ENCODE measurements at regions not wholly inside any gene's neighbourhood (a gene's known extent, or its start where the extent isn't known, plus 50 kb on each side); places are given as distances from the start of the nearest gene placed in this dataset.

- Histone ChIP-seq H3K27me3 (ENCODE audit: control insufficient read depth, insufficient read depth, low read length, poor library complexity, severe bottlenecking) (no peaks in the 10 kb centered on the region), H3K9me3 (ENCODE audit: control insufficient read depth, low read length) (no peaks in the 10 kb centered on the region), H3K4me1 (ENCODE audit: control insufficient read depth, insufficient read depth, low read length) (no peaks in the 10 kb centered on the region), H3K27ac (ENCODE audit: low read depth, low read length) (no peak overlapping the region), H3K36me3 (ENCODE audit: control insufficient read depth, insufficient read depth, low read length) (no peaks in the 10 kb centered on the region), H3K4me3 (ENCODE audit: low read length) (no peak overlapping the region), H3K9ac (ENCODE audit: extremely low read depth, low read length, poor library complexity, severe bottlenecking) (no peak overlapping the region)
- TF ChIP-seq CTCF (conservative IDR thresholded peaks at IDR 0.05): no peak
- 80 to 87% methylated on average over 1 to 5 of the region's 5 CpGs for WGBS, 2 experiments (ENCODE audit: insufficient coverage in 1 of 2, insufficient read length in 1 of 2)
- peaks cover 2% of the 10 kb centered on the region for H3K27me3 Mint-ChIP-seq (ENCODE audit: insufficient read depth)
- H3K36me3 Mint-ChIP-seq (ENCODE audit: low read depth): no peaks in the 10 kb centered on the region
- H3K27ac Mint-ChIP-seq: no peak overlapping the region
- no peaks in the 10 kb centered on the region for H3K4me1 Mint-ChIP-seq
- no peak for DNase-seq
- peaks cover 11% of the 10 kb centered on the region for H3K9me3 Mint-ChIP-seq
- H3K4me3 Mint-ChIP-seq: no peak overlapping the region
These were observed 296.8 kb downstream of the ICE1 start for GRCh38 chr5:5719292-5719691.

- Histone ChIP-seq H3K9ac (ENCODE audit: extremely low read depth, low read length, poor library complexity, severe bottlenecking) (no peak overlapping the region), H3K27ac (ENCODE audit: low read depth, low read length) (no peak overlapping the region), H3K4me1 (ENCODE audit: control insufficient read depth, insufficient read depth, low read length) (no peaks in the 10 kb centered on the region), H3K9me3 (ENCODE audit: control insufficient read depth, low read length) (no peaks in the 10 kb centered on the region), H3K36me3 (ENCODE audit: control insufficient read depth, insufficient read depth, low read length) (no peaks in the 10 kb centered on the region), H3K4me3 (ENCODE audit: low read length) (no peak overlapping the region), H3K27me3 (ENCODE audit: control insufficient read depth, insufficient read depth, low read length, poor library complexity, severe bottlenecking) (no peaks in the 10 kb centered on the region)
- no peaks in the 10 kb centered on the region for H3K4me1 Mint-ChIP-seq
- H3K27me3 Mint-ChIP-seq (ENCODE audit: insufficient read depth): peaks cover 2% of the 10 kb centered on the region
- H3K9me3 Mint-ChIP-seq: no peaks in the 10 kb centered on the region
- no peak overlapping the region for H3K27ac Mint-ChIP-seq
- H3K4me3 Mint-ChIP-seq: no peak overlapping the region
- H3K36me3 Mint-ChIP-seq (ENCODE audit: low read depth): no peaks in the 10 kb centered on the region
- 83 to 95% methylated on average over 3 to 5 of the region's 5 CpGs for WGBS, 2 experiments (ENCODE audit: insufficient coverage in 1 of 2, insufficient read length in 1 of 2)
- no peak for TF ChIP-seq CTCF (conservative IDR thresholded peaks at IDR 0.05)
- DNase-seq: no peak
These were observed 294.2 kb downstream of the ICE1 start for GRCh38 chr5:5716665-5717064.

- peaks cover 12% of the 10 kb centered on the region for H3K9me3 Mint-ChIP-seq
- no peaks in the 10 kb centered on the region for H3K9me3 ChIP-seq (ENCODE audit: control insufficient read depth, low read length)
- H3K36me3 Mint-ChIP-seq (ENCODE audit: low read depth): no peaks in the 10 kb centered on the region
- DNase-seq: no peak
- no peaks in the 10 kb centered on the region for H3K4me1 Mint-ChIP-seq
- H3K4me3 Mint-ChIP-seq: no peak overlapping the region
- no peak for TF ChIP-seq CTCF (conservative IDR thresholded peaks at IDR 0.05)
- H3K4me1 ChIP-seq (ENCODE audit: control insufficient read depth, insufficient read depth, low read length): no peaks in the 10 kb centered on the region
- H3K36me3 ChIP-seq (ENCODE audit: control insufficient read depth, insufficient read depth, low read length): no peaks in the 10 kb centered on the region
- no peak overlapping the region for H3K9ac ChIP-seq (ENCODE audit: extremely low read depth, low read length, poor library complexity, severe bottlenecking)
- H3K4me3 ChIP-seq (ENCODE audit: low read length): no peak overlapping the region
- H3K27me3 Mint-ChIP-seq (ENCODE audit: insufficient read depth): peaks cover 2% of the 10 kb centered on the region
- H3K27ac Mint-ChIP-seq: no peak overlapping the region
- no peak overlapping the region for H3K27ac ChIP-seq (ENCODE audit: low read depth, low read length)
- WGBS, 2 experiments (ENCODE audit: insufficient coverage in 1 of 2, insufficient read length in 1 of 2): 88% methylated on average over 1 of the region's 1 CpG; no CpG with 5 or more reads in 1 of the 2 experiments
- no peaks in the 10 kb centered on the region for H3K27me3 ChIP-seq (ENCODE audit: control insufficient read depth, insufficient read depth, low read length, poor library complexity, severe bottlenecking)
These were observed 289.1 kb downstream of the ICE1 start for GRCh38 chr5:5711592-5711991.
